HuH-7.5 (cell line): ENCODE measurements at regions not wholly inside any gene's neighbourhood (a gene's known extent, or its start where the extent isn't known, plus 50 kb on each side); places are given as distances from the start of the nearest gene placed in this dataset.

Source experiments
- DNase-seq: peaks from one replicate; pipeline ENCODE4 v3.0.0; 2011; ENCODE audit warnings: low spot score

DNA sequence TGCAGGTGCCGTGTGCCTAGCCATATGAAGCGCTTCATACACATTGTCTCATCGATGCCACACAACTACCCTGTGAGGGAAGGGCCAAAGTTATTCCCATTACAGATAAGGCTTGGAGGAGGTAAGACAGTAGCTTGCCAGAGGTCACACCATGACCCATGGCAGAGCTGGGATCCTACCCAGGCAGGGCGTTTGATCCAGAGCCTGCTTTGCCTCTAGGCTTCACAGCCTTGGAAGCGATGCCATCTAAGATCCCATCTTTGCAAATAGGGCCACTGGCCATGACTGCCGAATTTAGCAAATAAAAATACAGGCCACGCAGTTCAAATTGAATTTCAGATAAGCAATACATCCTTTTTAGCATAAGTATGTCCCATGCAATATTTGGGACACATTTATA is 358.2 kb downstream of the BCOR start:
- DNase-seq: no peak

DNA sequence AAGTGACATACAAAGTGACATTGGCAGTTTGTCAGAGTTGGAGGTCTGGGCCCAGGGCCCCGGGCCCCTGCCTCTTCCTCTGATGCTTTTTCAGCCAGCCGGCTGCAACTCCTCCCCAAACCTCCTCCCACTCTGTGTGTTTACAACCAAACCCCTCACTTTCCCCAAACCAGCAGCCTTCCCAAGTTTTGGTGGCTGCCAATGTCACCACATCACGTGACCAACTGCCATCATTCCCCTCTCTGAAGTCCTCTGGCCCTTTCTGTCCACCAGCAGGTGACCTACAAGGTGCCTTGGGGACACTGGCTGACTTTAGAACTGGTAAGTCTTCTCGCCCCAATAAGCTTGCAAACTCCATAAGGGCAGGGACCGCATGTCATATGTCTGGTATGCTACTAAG is 357.7 kb downstream of the BCOR start:
- no peak for DNase-seq

DNA sequence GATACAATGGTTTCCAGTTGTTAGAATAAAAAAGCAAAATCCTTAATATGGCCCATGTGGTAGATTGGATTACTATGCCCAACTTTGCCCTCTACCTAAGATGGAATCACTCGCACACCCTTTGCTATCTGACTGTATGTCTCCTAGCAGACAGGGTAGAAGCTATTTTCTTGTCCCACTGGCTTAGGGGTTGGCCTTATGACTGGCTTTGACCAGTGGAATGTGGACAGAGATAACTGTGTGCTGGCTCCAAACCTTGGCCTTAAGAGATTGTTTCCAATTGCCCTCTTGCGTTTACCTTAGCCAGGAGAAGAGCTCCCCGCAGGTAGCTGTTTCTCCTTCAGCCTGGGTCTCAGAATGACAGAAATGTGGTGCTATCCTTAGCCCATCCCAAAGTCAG is 355.9 kb downstream of the BCOR start:
- no peak for DNase-seq

DNA sequence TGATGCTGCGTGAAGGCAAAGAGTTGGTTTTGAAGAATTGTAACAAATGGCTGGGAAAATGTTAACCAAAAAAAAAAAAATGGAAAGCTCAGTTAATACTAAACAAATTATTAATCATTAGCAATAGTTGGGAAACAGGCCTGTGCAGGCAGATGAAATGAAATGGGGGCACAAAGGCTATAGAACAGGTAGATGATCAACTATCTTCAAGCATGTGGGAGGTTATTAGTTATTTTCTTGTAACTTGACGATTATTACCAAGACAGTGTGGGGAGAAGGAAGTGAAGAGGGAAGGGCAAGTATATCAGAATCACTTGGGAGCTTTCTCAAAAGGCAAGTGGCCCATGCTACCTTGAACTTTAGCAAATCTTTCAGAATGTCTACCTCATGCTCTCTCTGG is 351.9 kb downstream of the BCOR start:
- no peak for DNase-seq

DNA sequence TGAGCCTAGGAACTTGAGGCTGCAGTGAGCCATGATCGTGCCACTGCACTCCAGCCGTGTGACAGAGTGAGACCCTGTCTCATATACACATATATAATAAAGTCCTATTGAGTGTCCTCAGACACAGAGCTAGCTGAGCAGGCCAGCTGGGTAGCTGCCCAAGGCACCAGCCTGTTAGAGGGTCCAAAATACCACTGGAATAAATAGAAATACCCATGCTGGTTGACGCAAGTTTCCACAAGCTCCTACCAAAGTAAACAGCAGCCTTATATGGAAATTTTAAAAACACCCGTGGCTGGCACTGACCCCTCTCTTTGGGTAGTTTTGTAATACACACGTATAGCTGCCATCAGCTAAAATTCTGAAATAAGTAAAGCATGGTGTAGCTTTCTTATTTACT is 348.6 kb downstream of the BCOR start:
- no peak for DNase-seq

DNA sequence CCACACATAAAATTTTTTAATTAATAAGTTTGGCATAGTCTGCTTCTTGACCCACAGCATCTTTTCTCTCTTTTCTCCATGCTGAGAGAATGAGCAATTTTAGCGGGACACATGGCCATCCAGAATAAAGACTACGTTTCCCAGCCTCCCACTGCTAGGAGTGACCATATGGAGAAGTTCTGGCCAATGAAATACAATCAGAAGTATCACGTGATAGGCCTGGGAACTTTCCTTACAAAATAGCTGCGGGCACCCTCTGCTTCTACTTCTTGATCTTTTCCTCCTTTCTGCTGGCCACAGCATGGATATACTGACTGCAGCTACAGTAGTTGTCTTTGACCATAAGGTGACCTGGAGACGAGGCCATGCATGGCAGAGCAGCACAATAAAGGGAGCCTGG is 348.0 kb downstream of the BCOR start:
- DNase-seq: no peak

DNA sequence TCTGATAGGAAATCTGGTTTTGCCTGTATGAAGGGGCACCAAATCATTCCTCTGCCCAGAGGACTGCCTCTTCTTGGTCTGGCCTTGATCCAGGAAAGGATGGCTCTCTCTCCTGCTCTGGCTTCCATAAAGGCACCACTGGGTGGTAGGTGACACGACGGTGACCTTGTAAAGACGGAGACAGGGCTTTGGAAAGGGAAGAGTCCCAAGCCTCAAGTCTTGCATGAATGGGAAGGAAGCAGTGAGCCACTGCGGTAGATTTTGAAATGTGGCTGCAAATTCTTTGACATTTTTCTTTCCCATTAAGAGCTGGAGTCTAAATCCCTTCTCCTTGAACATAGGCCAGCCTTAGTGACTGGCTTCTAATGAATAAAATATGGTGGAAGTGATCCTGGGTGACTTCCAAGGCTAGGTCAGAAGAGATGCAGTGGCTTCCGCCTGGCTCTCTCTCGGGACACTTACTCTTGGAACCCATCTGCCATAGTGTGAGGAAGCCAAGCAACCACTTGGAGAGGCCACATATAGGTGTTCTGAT is 347.4 kb downstream of the BCOR start:
- no peak for DNase-seq

DNA sequence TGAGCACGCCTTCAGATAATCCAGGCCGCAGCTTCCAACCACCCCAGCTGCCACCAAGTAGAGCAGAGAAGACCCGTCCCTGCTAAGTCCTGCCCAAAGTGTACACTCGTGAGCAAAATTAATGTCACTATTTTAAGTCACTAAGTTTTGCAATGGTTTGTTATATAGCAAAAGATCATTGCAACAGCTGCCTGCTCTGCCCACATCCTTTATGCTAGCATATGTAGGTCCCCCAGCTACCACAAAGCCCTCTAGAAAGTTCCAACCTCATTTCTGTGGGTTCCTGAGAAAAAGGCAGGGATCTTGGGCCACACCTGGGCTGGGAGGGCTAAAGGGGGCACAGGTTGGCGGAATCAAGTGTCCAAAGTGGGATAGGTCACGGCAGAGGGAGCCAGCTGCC is 346.9 kb downstream of the BCOR start:
- DNase-seq: no peak

DNA sequence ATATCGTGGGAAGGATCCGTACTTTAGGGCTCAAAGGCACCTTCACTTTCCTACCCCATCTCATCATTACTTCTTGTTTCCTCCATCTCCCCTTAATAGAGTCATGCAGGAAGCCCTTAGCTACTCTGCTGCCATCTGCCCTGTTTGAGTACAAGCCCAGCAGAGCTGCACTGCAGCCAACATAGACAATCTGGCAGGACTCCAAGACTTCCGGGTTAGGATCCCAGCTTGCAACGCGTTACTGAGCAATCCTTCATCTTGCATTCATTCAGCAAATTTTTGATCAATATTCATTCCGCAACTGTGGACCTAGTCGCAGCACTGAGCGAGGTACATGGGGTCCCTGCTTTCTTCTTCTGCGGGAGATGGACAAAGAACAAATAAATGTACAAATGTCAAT is 344.9 kb downstream of the BCOR start:
- DNase-seq: no peak

DNA sequence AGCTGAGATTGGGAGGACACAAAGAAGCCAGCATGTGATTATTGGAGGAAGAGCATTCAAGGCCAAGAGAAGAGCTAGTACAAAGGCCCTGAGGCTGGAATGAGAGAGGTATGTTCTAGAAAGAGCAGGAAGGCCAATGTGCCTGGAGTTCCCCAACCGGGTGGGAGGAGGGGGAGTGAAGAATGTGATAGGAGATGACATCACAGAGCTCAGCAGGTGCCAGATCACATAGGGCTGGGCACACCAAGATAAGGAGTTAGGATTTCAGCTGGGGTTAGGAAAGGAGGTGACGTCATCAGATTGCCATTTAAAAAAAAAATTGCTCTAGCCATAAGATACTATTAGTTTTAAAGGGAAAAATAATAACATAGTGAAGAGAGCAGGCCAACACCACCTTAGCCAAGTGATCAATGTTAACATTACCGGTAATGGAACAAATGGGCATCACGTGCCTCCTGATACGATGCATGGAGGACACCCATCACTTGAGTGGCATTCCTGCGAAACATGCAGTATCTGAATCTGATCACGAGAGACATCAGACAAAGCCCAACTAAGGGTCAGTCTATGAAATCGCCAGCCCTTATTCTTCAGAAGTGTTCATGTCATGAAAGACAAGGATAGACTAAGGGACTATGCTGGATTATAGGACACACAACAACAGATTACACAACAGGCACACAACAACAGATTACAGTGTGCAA is 344.3 kb downstream of the BCOR start:
- no peak for DNase-seq

DNA sequence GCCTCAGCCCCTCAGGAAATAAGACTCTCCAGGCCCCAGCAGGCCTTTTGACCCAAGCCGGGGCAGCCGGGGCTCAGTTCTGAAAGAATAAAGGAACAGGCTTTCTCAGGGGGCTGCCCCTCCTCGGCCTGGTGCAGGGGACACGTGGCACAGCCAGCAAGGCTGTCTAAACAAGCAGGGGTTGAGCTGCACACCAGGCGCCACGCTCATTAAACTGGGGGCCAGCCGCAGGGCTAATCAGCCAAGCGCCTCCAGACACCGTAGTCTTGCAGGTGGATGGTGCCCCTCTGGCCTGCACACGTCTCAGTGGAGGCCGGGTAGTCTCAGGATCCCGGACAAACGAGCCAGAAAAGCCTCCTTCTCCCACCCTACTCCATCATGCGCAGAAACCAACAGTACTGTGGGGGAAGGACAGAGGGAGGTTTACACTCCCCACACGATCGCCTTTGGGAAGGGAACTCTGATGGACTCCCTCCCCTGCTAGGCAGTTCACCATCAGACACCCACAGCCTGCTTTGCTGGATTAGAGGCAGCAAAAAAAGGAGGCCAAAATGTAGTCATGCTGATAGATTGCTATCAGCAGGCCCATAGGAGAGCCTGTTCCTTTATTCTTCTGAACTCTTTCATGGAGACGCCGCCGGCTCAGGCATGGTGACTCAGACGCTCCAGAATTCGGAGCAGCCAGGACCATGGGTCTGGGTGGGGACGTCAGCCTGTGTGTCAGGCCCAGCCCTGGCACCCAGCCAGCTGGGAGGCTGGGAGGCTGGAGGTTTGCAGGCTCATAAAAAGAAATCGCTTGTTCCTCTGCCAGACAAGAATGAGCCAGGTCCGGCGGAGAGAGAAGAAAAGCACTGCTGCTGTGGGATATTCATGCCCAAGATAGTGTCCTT is 342.4 kb downstream of the BCOR start:
- DNase-seq: no peak

DNA sequence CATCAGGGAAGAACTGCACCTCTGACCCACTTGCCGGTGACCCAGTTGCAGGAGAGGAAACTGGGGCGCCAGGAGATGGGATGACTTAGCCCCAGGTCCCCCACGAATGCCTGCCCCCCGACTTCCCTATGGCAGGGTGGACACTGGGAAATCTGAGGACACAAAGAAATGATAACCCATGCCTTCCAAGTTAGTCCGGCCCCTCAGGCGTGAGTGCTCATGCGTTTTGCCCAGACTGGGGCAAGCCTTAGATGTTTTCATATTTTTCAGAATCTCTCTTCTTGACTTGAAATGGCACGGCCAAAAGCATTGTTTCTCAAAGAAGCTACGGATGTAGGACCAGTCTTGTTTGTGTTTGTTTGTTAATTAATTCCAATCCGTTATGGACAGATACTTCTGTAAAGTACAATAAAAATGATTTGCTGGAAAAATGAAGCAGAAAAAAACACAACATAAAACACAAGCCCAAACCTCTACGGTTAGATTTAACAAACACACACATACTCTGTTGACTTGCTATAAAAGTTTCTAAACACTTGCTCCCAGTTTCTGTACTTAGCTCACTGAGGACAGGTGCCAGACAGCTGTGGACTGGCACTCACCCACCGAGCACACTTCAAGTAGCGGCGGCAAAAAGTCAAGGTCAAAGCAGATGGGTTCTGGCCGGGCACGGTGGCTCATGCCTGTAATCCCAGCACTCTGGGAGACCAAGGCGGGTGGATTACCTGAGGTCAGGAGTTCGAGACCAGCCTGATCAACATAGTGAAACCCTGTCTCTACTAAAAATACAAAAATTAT is 341.5 kb downstream of the BCOR start:
- DNase-seq: no peak

DNA sequence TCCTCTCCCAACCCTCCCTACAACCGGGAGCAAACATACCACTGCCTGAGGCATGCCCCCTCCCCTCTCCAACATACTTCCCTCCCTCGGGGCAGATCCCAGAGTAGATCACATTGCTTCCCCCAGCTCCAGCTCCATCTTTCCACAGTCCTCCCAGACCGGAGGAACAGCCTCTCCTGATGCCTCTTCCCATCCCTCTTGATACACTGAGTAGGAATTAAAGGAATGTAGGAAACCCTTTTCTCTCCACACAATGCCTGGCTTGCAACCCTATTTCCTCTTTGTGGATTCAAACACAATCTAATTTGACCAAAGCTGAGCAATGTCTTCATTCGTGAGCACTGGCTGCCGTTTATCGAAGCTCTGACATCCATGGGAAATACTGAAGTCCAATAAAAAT is 339.8 kb downstream of the BCOR start:
- no peak for DNase-seq

DNA sequence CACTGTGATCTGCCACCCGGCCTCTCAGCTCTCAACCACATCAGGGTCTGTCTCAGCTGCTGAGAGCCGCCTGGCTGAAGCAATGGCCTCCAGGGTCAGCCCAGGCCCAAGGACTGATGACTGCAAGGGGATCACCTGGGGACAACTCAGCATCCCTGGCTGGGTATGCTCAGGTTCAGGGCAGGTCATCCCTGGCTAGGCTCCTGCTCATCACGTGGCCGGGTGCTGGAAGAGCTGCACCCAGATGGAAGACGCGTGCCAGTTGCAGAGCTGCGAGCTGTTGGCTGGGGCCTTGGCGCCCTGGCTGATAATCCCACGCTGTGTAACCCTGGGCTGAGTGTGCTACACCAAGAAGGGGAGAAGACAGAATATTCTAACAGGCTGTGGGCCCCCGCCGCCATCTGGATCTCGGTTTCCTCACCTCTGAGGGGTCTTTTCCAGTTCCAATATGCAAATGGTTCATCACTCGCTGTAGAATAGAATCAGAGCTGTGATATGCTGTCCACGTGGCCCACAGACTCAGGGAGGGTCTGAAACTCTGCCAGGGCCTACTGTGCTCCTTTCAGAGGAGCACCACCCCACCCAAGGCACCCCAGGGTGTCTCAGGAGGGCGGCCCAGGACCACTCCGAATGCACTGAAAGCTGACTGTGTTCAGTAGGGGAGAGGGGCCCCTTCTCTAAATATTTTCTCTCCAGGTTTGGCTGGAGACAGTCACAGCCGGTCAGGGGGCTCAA is 338.8 kb downstream of the BCOR start:
- DNase-seq: no peak

DNA sequence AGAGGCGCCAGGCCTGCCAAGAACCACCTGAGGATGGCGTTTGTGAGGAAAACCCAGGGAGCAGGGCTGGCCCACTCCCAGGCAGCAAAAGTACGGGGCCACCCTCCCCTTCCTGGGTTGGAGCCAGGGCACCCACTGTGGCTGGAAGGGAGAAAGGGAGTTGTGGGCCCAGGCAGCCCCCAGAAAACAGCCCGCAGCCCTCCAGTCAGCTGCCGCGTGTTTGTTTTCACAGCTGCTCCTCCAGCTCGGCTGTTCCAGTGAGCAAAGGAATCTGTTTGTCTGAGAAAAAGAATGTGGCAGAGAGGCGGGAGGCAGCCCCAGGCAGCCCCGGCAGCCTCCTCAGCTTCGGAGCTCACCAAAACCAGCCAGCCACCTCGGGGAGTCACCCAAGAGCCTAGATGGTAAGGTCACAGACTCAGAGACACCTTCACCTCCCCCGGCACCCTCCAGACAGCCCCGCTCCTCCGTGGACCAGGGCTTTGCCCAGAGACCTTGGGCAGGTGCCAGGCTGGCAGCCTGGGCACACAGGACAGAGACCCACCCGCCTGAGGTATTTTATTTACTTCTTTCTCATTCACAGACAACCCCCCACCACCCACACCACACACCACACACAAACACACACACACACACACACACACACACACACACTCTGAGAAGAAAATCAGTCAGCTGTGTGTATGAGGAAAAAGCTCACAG is 338.1 kb downstream of the BCOR start:
- DNase-seq: no peak

DNA sequence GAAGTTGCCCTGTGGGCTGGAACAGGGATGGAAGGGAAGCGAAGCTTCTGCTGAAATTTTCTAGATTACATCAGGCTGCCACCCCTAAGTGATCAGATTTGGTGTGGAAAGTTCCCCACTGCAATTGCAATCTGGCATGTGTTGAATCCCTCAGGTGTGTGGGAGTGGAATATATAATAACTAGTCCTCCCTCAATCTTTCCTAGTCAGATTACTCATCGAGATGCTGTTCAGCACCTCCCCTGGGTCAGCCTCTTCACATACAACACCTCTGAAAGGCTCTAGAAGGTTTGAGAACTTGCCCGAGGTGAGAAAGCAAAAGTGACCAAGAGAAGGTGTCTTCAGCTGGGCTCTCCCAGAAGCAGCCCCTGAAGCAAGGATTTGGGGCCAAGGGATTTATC is 336.8 kb downstream of the BCOR start:
- DNase-seq: no peak

DNA sequence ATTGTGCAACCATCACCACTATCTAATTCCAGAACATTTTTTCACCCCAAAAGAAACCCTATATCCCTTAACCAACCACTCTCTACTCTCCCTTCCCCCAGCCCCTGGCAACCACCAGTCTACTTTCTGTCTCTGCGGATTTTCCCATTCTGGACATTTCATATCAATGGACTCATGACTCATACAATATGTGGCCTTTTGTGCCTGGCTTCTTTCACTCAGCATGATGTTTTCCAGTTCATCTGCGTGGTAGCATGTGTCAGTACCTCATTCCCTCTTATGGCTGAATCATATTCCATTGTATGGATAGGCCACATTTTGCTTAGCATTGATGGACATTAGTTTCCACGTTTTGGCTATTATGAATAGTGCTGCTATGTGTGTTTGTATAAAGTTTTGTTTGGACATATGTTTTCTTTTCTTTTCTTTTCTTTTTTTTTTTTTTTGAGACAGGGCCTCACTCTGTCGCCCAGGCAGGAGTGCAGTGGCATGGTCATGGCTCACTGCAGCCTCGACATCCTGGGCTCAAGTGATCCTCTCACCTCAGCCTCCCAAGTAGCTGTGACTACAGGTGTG is 335.4 kb downstream of the BCOR start:
- no peak for DNase-seq

DNA sequence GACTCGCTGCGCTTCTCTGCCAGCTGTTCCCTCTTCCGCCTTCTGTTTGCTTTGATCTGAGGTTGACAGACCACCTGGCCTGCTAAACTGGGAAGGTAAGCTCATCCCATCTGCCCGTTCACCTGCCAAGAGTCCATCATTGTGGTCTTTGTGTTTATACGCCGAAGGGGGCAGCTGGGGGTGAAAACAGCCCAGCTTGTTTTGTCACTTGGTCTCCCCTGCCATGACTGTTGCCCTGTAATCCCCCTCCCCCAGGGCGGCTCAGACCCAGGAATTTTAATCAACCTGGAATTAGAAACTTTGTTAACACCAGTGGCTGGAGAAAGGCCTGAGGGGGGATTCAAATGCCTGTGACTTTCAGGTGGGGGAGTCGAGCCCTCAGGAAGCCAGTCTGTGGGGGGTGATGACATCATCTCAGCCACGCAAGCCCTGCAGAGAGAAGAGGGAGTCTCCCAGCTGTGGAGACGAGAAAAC is 333.3 kb downstream of the BCOR start:
- no peak for DNase-seq

DNA sequence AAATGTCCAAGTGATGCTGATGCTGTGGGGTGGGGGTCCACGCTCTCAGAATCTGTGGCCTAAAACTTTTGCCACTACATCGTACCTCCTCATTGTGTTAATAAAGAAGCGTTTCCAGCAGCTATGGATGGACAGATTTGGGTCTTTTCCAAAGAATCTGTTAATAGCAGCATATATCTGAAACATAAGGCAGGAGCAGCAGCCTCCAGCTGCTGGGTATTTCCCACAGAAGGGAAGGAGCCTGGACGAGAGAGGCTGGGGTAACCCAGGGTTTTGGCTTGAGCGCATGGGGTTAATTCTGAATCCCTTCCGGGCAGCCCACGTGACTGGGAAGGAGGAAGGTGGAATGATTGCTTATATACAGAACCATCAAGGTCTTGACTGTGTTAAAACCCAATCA is 332.4 kb downstream of the BCOR start:
- DNase-seq: no peak

DNA sequence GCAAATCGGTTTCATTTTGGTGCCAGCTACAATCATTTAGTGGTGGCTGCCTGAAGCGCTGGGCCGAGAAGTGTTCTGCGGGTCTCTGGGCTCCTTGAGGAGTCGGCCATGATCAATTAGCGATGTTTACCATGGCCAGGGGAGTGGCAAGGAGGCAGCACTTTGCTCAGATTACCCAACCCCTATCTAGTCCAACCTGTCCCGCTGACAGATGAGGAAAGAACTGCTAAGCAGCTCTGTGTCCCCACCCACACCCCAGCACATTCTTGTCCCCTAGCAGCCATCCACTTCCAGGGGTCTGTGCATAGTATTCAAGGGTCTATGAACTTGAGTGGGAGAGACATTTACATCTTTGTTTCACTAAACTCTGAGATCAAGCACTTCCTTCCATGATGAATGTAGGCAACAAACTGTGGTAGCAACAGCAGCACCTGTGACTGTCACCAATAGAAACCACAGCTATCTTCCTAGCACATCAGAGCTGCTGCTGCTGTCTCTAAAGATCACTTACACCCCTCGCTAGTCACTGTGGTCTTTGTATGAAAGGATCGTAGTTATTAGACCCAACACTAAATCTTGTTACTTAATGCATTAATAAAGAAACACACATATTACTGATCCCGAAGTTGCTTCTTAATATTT is 331.6 kb downstream of the BCOR start:
- no peak for DNase-seq
